Suprapubic skin (tissue), 4 donors: ENCODE measurements at regions not wholly inside any gene's neighbourhood (a gene's known extent, or its start where the extent isn't known, plus 50 kb on each side); places are given as distances from the start of the nearest gene placed in this dataset.

ENCODE experiments used
- DNase-seq, 2 donors: peaks; one replicate each; pipeline ENCODE4 v3.0.0-alpha.2; 2019; ENCODE audit warnings: low spot score in 2 of 2
- H3K27ac ChIP-seq: fragments of 200-600 bp; sonication (generic); one replicate; pipeline ENCODE4 v1.5.1; 2019
- H3K27me3 ChIP-seq: fragments of 200-600 bp; sonication (generic); one replicate; pipeline ENCODE4 v1.5.1; 2019
- H3K36me3 ChIP-seq: fragments of 200-600 bp; sonication (generic); one replicate; pipeline ENCODE4 v1.5.1; 2019
- H3K4me1 ChIP-seq: fragments of 200-600 bp; sonication (generic); one replicate; pipeline ENCODE4 v1.5.1; 2019
- H3K4me3 ChIP-seq: fragments of 200-600 bp; sonication (generic); one replicate; pipeline ENCODE4 v1.5.1; 2019; ENCODE audit warnings: mild to moderate bottlenecking
- H3K9me3 ChIP-seq: fragments of 200-600 bp; sonication (generic); one replicate; pipeline ENCODE4 v1.5.1; 2019
- EP300 ChIP-seq: sonication (generic); formaldehyde crosslinking; IDR thresholded peaks from one replicate; pipeline ENCODE4 v1.6.1; 2017; ENCODE audit warnings: antibody characterized with exemption
- POLR2A ChIP-seq, 2 donors: fragments of 450-650 bp; IDR thresholded peaks; one replicate each; pipeline ENCODE4 v1.6.1; 2017; ENCODE audit warnings: antibody characterized with exemption in 2 of 2, mild to moderate bottlenecking in 2 of 2, moderate library complexity in 2 of 2
- POLR2AphosphoS5 ChIP-seq, 3 donors: sonication (generic); formaldehyde crosslinking; IDR thresholded peaks; one replicate each; pipeline ENCODE4 v1.6.1; 2017; ENCODE audit warnings: antibody characterized with exemption in 3 of 3
- WGBS: methylation state at CpG from one replicate; pipeline ENCODE4 v1.1.5; 2018; 5-methylcytosine and 5-hydroxymethylcytosine counted together
- TF ChIP-seq, protein P1 (sequence below), 2 donors: fragments of 200-600 bp in 1 of 2; fragments of 450-650 bp in 1 of 2; sonication (generic) in 1 of 2; IDR thresholded peaks; one replicate each; pipeline ENCODE4 v1.5.1; 2016 to 2019; ENCODE audit warnings: antibody characterized with exemption in 2 of 2, mild to moderate bottlenecking in 1 of 2, moderate library complexity in 1 of 2

DNA sequence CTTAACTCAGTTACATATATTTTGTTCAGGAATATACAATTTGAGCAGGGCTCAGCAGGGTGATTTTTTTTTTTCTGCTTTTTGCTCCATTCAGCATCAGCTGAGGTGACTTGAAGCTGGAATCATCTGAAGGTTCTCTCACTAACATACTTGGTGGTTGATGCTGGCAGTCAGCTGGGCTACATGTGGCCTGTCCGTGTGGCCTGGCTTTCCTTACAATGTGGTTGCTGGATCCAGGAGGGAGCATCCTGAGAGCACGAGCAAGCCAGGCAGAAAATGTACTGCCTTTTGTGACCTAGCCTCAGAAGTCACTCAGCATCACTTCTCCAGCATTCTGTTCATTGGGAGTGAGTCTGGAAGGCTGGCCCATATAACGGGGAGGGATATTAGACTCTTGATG, 151.6 kb upstream of the E2F8 start:
- no peak for DNase-seq
- no peaks in the 10 kb centered on the region for H3K9me3 ChIP-seq
- no peaks in the 10 kb centered on the region for H3K27me3 ChIP-seq
- no peak overlapping the region for H3K4me3 ChIP-seq
- no peak overlapping the region for H3K27ac ChIP-seq
- H3K36me3 ChIP-seq: no peaks in the 10 kb centered on the region
- TF ChIP-seq EP300 (no peak), POLR2A (IDR thresholded peaks at IDR 0.05) (no peak), POLR2AphosphoS5 (IDR thresholded peaks at IDR 0.05) (no peak)
- TF ChIP-seq, protein P1, sequence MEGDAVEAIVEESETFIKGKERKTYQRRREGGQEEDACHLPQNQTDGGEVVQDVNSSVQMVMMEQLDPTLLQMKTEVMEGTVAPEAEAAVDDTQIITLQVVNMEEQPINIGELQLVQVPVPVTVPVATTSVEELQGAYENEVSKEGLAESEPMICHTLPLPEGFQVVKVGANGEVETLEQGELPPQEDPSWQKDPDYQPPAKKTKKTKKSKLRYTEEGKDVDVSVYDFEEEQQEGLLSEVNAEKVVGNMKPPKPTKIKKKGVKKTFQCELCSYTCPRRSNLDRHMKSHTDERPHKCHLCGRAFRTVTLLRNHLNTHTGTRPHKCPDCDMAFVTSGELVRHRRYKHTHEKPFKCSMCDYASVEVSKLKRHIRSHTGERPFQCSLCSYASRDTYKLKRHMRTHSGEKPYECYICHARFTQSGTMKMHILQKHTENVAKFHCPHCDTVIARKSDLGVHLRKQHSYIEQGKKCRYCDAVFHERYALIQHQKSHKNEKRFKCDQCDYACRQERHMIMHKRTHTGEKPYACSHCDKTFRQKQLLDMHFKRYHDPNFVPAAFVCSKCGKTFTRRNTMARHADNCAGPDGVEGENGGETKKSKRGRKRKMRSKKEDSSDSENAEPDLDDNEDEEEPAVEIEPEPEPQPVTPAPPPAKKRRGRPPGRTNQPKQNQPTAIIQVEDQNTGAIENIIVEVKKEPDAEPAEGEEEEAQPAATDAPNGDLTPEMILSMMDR (IDR thresholded peaks at IDR 0.05): no peak
- H3K4me1 ChIP-seq: no peaks in the 10 kb centered on the region
- 73% methylated on average over 3 of the region's 3 CpGs for WGBS

DNA sequence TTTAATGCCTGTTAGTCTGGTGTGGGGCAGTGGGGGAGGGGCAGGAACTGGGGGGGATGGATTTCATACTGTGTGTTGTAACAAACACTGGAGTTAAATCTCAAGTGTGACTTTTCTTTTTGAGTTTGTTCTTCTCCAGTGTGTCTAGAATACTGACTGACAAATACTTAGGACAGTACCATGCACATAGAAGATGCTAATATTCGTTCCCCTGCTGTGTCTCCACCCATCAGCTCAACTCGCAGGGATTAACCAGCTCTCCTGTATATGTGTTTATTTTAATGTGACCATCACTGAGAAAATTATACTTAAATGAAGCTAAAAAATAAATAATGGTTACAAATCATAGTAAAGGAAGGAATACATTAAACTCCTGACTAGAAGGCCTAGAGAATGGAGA, 150.9 kb upstream of the E2F8 start:
- no peak overlapping the region for H3K27ac ChIP-seq
- no peaks in the 10 kb centered on the region for H3K36me3 ChIP-seq
- H3K27me3 ChIP-seq: peaks cover 1% of the 10 kb centered on the region
- no peak for DNase-seq
- WGBS: 90% methylated on average over 2 of the region's 2 CpGs
- TF ChIP-seq, protein P1 (IDR thresholded peaks at IDR 0.05): no peak
- TF ChIP-seq POLR2A (IDR thresholded peaks at IDR 0.05): no peak
- TF ChIP-seq POLR2AphosphoS5 (IDR thresholded peaks at IDR 0.05): no peak
- TF ChIP-seq EP300: no peak
- H3K4me1 ChIP-seq: no peaks in the 10 kb centered on the region
- H3K9me3 ChIP-seq: no peaks in the 10 kb centered on the region
- no peak overlapping the region for H3K4me3 ChIP-seq

DNA sequence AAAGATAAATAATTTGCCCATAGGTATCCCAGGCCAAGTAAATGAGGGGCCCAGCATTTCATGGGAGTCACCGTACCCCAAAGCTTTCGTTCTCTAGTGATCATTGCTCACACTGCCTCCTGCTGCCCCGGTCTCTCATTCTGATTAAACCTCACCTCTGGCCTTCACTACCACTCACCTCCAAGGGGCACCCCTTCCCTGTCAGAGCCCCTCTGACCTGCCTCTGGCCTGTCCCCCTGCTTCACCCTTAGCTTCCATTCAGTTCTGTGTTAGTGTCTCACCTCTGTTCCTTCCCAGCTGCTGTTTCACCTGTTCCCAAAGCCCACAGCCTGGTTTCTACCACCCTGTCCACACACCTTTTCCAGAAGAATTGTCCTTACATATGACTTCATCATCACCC, 150.3 kb upstream of the E2F8 start:
- TF ChIP-seq POLR2AphosphoS5 (IDR thresholded peaks at IDR 0.05) (no peak), POLR2A (IDR thresholded peaks at IDR 0.05) (no peak), EP300 (no peak)
- TF ChIP-seq, protein P1 (IDR thresholded peaks at IDR 0.05): no peak
- H3K4me1 ChIP-seq: no peaks in the 10 kb centered on the region

DNA sequence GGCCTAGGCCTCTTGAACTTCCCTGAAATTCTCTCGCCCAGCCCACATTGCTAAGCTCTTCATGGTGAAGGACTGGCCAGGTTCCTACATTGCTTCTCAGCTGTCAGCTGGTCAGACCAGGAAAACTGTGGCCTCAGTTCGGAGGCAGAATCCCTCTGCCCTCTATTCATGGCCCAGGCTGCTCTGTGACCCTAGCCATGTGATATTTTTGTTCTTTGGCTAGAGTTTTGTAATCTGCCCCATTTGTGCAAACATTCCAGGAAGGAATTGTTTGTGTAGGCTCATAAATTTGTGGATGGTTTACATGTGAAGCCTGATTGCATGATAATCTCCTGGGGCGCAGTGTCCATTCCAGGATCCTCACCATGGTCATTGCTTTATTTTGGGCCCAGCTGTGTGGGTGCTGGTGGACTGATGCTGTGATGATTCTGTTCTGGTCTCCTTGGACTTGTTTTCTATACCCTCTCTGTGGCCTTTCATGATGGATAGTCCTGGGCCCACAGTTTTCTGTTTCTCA, 149.1 kb upstream of the E2F8 start:
- no peak overlapping the region for H3K27ac ChIP-seq

More for the DNA sequence above, 150.3 kb upstream of the E2F8 start:
- 61% methylated on average over 3 of the region's 3 CpGs for WGBS
- H3K4me3 ChIP-seq: no peak overlapping the region
- H3K27ac ChIP-seq: no peak overlapping the region
- DNase-seq: no peak
- H3K27me3 ChIP-seq: peaks cover 4% of the 10 kb centered on the region
- no peaks in the 10 kb centered on the region for H3K36me3 ChIP-seq
- no peaks in the 10 kb centered on the region for H3K9me3 ChIP-seq

DNA sequence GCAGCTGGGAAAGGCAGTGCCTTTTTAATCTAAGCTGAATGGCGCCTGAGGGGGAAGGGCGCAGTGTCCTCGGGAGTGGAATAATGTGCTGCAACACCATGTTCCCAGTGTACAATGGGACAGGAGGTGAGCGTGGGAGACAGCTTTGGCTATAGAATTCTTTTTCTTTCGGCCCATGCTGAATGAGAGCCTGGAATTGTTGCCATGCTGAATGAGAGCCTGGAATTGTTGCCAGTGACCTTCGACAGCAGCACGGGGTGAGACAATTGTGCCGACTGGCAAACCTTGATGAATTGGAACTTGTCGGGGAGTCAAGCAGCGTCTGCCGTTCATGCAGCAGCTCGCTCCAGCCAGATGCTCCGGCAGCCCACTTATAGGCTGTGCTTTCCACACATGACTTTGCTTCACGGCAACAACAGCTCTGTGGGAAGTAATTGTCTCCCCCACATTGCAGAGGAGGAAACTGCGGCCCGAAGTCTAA, 141.4 kb upstream of the E2F8 start:
- Histone ChIP-seq H3K27me3 (peaks cover 26% of the 10 kb centered on the region), H3K9me3 (no peaks in the 10 kb centered on the region), H3K36me3 (no peaks in the 10 kb centered on the region), H3K4me1 (no peaks in the 10 kb centered on the region), H3K4me3 (no peak overlapping the region), H3K27ac (no peak overlapping the region)
- TF ChIP-seq POLR2AphosphoS5 (IDR thresholded peaks at IDR 0.05) (no peak), POLR2A (IDR thresholded peaks at IDR 0.05) (no peak), EP300 (no peak)
- TF ChIP-seq, protein P1 (IDR thresholded peaks at IDR 0.05): no peak
- DNase-seq: no peak
- WGBS: 49% methylated on average over 16 of the region's 16 CpGs

More for the DNA sequence above, 149.1 kb upstream of the E2F8 start:
- Histone ChIP-seq H3K4me3 (no peak overlapping the region), H3K4me1 (no peaks in the 10 kb centered on the region), H3K9me3 (no peaks in the 10 kb centered on the region), H3K36me3 (no peaks in the 10 kb centered on the region), H3K27me3 (peaks cover 9% of the 10 kb centered on the region)
- no peak for DNase-seq
- 64% methylated on average over 3 of the region's 3 CpGs for WGBS
- no peak for TF ChIP-seq EP300
- TF ChIP-seq POLR2AphosphoS5 (IDR thresholded peaks at IDR 0.05): no peak
- TF ChIP-seq POLR2A (IDR thresholded peaks at IDR 0.05): no peak
- TF ChIP-seq, protein P1 (IDR thresholded peaks at IDR 0.05): no peak
